GM12878 (cell line): ENCODE measurements at regions not wholly inside any gene's neighbourhood (a gene's known extent, or its start where the extent isn't known, plus 50 kb on each side); places are given as distances from the start of the nearest gene placed in this dataset.
A peak's percentile ranks its signal among the peaks of the same experiment; 100 is the strongest.

ENCODE experiments used
- ATAC-seq: fragments of 200-7000 bp; cut with Tn5 transposase; 3 replicates; pipeline ENCODE4 v1.9.1; 2020; ENCODE audit warnings: mild to moderate bottlenecking, moderate library complexity
- BruUV-seq: library from RNA; stranded (reverse); fragments of 400-500 nt; replicated peaks from 2 replicates; lab custom pipeline; 2021; lab: Mats Ljungman, UMichigan
- CTCF ChIA-PET: fragments of 300-600 bp; sonication (Branson Sonifier 250); formaldehyde crosslinking; extraction: SDS; loops from one replicate; lab custom pipeline; 2021; ENCODE audit warnings: inconsistent platforms; lab: Yijun Ruan, JAX
- POLR2A ChIA-PET: fragments of 350-600 bp; formaldehyde crosslinking; extraction: SDS; loops from one replicate; lab custom pipeline; 2021; ENCODE audit warnings: inconsistent platforms; lab: Charles Lee
- RAD21 ChIA-PET: fragments of 300-600 bp; sonication (Branson Sonifier 250); formaldehyde crosslinking; loops from one replicate; lab custom pipeline; 2023; ENCODE audit warnings: antibody characterized with exemption; ENCODE audit not compliant: unreplicated experiment; lab: Charles Lee
- SMC1A ChIA-PET: fragments of 300-600 bp; sonication (Branson Sonifier 250); formaldehyde crosslinking; loops from one replicate; lab custom pipeline; 2023; ENCODE audit not compliant: unreplicated experiment, uncharacterized antibody; lab: Charles Lee
- DNase-seq: peaks from one replicate; pipeline ENCODE4 v3.0.0-alpha.2; 2011; ENCODE audit warnings: low read depth, low spot score
- FAIRE-seq: peaks from 3 replicates; lab custom pipeline; 2011; peaks lifted over from hg19 to GRCh38; lab: Jason Lieb, UNC
- H2AFZ ChIP-seq: 2 replicates; pipeline ENCODE4 v1.6.0; 2011; ENCODE audit warnings: low read depth, low read length, control low read depth; ENCODE audit not compliant: control insufficient read depth
- H3K27ac ChIP-seq: 2 replicates; pipeline ENCODE4 v1.5.1; 2011; ENCODE audit warnings: control low read depth; ENCODE audit not compliant: control insufficient read depth, insufficient read depth
- H3K27me3 ChIP-seq, 2 experiments: replicated peaks in 1 of 2; 2 replicates each; pipeline versions ENCODE4 v1.6.0 to v1.6.1; 2011; ENCODE audit warnings: low read length in 1 of 2; ENCODE audit not compliant: control insufficient read depth in 2 of 2, insufficient read depth in 2 of 2
- H3K36me3 ChIP-seq, 2 experiments: 2 replicates each; pipeline ENCODE4 v1.5.1; 2011; ENCODE audit warnings: low read length in 1 of 2; ENCODE audit not compliant: control insufficient read depth in 2 of 2, insufficient read depth in 2 of 2
- H3K4me1 ChIP-seq: 2 replicates; pipeline ENCODE4 v1.6.1; 2011; ENCODE audit warnings: mild to moderate bottlenecking, low read length, moderate library complexity, mixed read lengths; ENCODE audit not compliant: control insufficient read depth, insufficient read depth
- H3K4me2 ChIP-seq: 2 replicates; pipeline ENCODE4 v1.6.0; 2011; ENCODE audit warnings: control low read depth; ENCODE audit not compliant: control insufficient read depth, insufficient read depth
- H3K4me3 ChIP-seq: fragments of 200-600 bp; sonication (generic); 2 replicates; pipeline ENCODE4 v1.5.1; 2016
- H3K79me2 ChIP-seq: 2 replicates; pipeline ENCODE4 v1.6.0; 2011; ENCODE audit warnings: low read length; ENCODE audit not compliant: control insufficient read depth, insufficient read depth
- H3K9ac ChIP-seq: 2 replicates; pipeline ENCODE4 v1.8.0; 2011; ENCODE audit warnings: low read length, control low read depth, mixed read lengths; ENCODE audit not compliant: control insufficient read depth, insufficient read depth
- H3K9me3 ChIP-seq: replicated peaks from 3 replicates; pipeline ENCODE4 v1.5.1; 2011; ENCODE audit warnings: mild to moderate bottlenecking, low read length; ENCODE audit not compliant: control insufficient read depth, insufficient read depth
- H4K20me1 ChIP-seq: 2 replicates; pipeline ENCODE4 v1.6.0; 2011; ENCODE audit not compliant: control insufficient read depth, insufficient read depth
- BCL11A ChIP-seq: IDR thresholded peaks from 2 replicates; pipeline ENCODE4 v1.6.1; 2011; ENCODE audit warnings: low read depth, low read length
- BHLHE40 ChIP-seq, 2 experiments: fragments of 450-650 bp in 1 of 2; IDR thresholded peaks; 2 replicates each; pipeline ENCODE4 v1.6.1; 2011 to 2017; ENCODE audit warnings: low read depth in 2 of 2, borderline replicate concordance in 1 of 2, improper control_type of control experiment in 1 of 2, low read length in 1 of 2, mild to moderate bottlenecking in 1 of 2
- CUX1 ChIP-seq: IDR thresholded peaks from 2 replicates; pipeline ENCODE4 v1.6.1; 2012; ENCODE audit warnings: improper control_type of control experiment, low read depth, low read length; ENCODE audit not compliant: insufficient replicate concordance
- IKZF1 ChIP-seq: fragments of 450-650 bp; conservative IDR thresholded peaks from 2 replicates; pipeline ENCODE4 v1.6.1; 2017; ENCODE audit warnings: antibody characterized with exemption, mild to moderate bottlenecking
- MYC ChIP-seq: IDR thresholded peaks from 2 replicates; pipeline ENCODE4 v1.6.1; 2011; ENCODE audit warnings: mild to moderate bottlenecking, low read length, moderate library complexity, inconsistent platforms; ENCODE audit not compliant: insufficient read depth, insufficient replicate concordance, insufficient read length, severe bottlenecking
- RAD21 ChIP-seq: IDR thresholded peaks from 2 replicates; pipeline ENCODE4 v1.6.1; 2011; ENCODE audit warnings: mild to moderate bottlenecking, low read depth, low read length, moderate library complexity; ENCODE audit not compliant: insufficient read depth
- RB1 ChIP-seq: fragments of 450-650 bp; formaldehyde crosslinking; IDR thresholded peaks from 2 replicates; pipeline ENCODE4 v1.6.1; 2017; ENCODE audit warnings: mild to moderate bottlenecking, borderline replicate concordance
- SPI1 ChIP-seq: IDR thresholded peaks from 2 replicates; pipeline ENCODE4 v1.6.1; 2011; ENCODE audit warnings: low read depth, mild to moderate bottlenecking, low read length, moderate library complexity, borderline replicate concordance; ENCODE audit not compliant: insufficient read depth
- ZBTB11 ChIP-seq: fragments of 450-650 bp; formaldehyde crosslinking; IDR thresholded peaks from 2 replicates; pipeline ENCODE4 v1.5.0; 2022; ENCODE audit warnings: mild to moderate bottlenecking, missing genetic modification characterization
- WGBS: methylation state at CpG from one replicate; pipeline ENCODE4 v1.1.6; 2016; ENCODE audit warnings: low lambda C conversion rate; ENCODE audit not compliant: insufficient replicate concordance, insufficient coverage; ENCODE audit errors: missing lambda C conversion rate; 5-methylcytosine and 5-hydroxymethylcytosine counted together
- in situ Hi-C: fragments of 300-500 bp; cut with MboI; formaldehyde crosslinking; loops from 9 replicates; pipeline ENCODE4 v1.14.3; 2018; ENCODE audit warnings: mixed read lengths
- intact Hi-C: fragments of 100-400 bp; cut with micrococcal nuclease; formaldehyde crosslinking; loops from one replicate; pipeline ENCODE4 v1.14.2; 2022; ENCODE audit not compliant: unreplicated experiment

GRCh38 chr5:124599028-124599973, 147.1 kb downstream of the ZNF608 start:
- 41% methylated on average over 10 of the region's 10 CpGs for WGBS
- BruUV-seq, result no TSS peak
- in situ Hi-C loops (no loop called here), intact Hi-C loops (no loop called here)
- no peak overlapping the region for H3K4me2 ChIP-seq
- H3K4me3 ChIP-seq, result no peak overlapping the region
- ATAC-seq (peak; percentile 42), DNase-seq (peak; percentile 13), FAIRE-seq (peak; percentile 49)
- H3K4me1 ChIP-seq, result no peaks in the 10 kb centered on the region
- H3K9ac ChIP-seq, result no peak overlapping the region
- TF ChIP-seq RB1 (no peak), MYC (no peak), RAD21 (no peak), BCL11A (peak; percentile 33; the same call in 1 of the 2 replicates), IKZF1 (0 out of 2 replicates have a peak, but pooled peaks have one; percentile 11), ZBTB11 (CRISPR knock-in tag) (no peak), CUX1 (no peak), BHLHE40 (IDR thresholded peaks at IDR 0.05; ENCODE audit: borderline replicate concordance in 1 of 2, low read depth in 2 of 2, low read length in 1 of 2) (0 out of 4 replicates have a peak, but pooled peaks of 1 of the 2 experiments have one; percentile 14), SPI1 (peak; percentile 46; the same call in 1 of the 2 replicates)
- ChIA-PET RAD21 (no interaction called here), CTCF (interaction anchor here (1.0 to 1.6 kb wide), 2 partner anchors 34 to 928 kb away, joined by 3 to 6 read pairs; no protein-coding TSS in a partner anchor), POLR2A (no interaction called here), SMC1A (interaction anchor here (0.7 to 2.6 kb wide), 7 partner anchors 10 to 310 kb away, joined by 3 to 12 read pairs (median 3); no protein-coding TSS in a partner anchor)
- H3K27ac ChIP-seq, result no peak overlapping the region
- H3K36me3 ChIP-seq, result no peaks in the 10 kb centered on the region
- no peaks in the 10 kb centered on the region for H4K20me1 ChIP-seq
- H3K27me3 ChIP-seq, result no peaks in the 10 kb centered on the region; a peak in 2 of 4 replicates
- H2AFZ ChIP-seq, result no peak overlapping the region
- H3K9me3 ChIP-seq, result no peaks in the 10 kb centered on the region
- H3K79me2 ChIP-seq, result no peaks in the 10 kb centered on the region
